GM12865 (cell line): ENCODE measurements at regions not wholly inside any gene's neighbourhood (a gene's known extent, or its start where the extent isn't known, plus 50 kb on each side); places are given as distances from the start of the nearest gene placed in this dataset.

Experiments used
- DNase-seq: peaks from one replicate; pipeline ENCODE4 v3.0.0; 2010; ENCODE audit warnings: low read depth
- H3K4me3 ChIP-seq: 2 replicates; pipeline ENCODE4 v1.5.1; 2011; ENCODE audit warnings: mild to moderate bottlenecking, low read depth, low read length, control low read depth
- TF ChIP-seq, protein P1 (sequence below): IDR thresholded peaks from 2 replicates; pipeline ENCODE4 v1.5.1; 2011; ENCODE audit warnings: low read length, control low read depth, low read depth, inconsistent platforms; ENCODE audit not compliant: insufficient read depth; ENCODE audit errors: missing control alignments

DNA sequence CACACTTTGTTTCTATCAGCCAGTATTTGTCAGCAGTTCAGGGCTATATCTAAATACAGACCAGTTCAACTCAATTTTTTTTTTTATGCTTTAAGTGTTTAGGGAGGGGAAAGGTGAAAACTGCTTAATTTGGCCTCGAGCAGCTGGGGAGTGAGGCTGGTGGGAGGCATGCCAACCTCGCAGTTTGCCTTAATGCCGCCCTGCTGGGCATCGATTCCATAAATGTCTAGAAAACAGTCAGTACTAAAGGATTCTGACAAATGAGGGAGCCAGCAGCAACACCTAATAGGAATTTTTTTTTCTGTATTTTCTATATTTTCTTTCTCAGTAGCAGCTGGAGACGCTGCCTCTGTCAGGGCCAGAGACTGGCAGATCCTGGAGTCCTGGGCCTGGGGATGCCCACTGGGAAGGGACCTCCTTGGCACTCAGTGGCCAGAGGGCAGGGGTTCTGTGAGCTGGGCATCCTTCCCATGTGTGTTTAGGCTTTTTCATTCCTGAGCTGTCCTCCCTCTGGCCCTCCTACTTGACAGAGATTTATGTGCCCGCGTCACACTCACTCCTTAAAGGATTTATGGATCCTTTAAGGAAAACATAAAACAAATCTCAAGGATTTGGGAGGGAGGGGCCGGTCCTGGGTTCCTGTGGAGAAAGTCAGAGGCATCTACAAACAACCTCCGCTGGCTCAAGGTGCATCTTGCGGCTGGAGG lies 117.8 kb downstream of the WNT5A start:
- TF ChIP-seq, protein P1, sequence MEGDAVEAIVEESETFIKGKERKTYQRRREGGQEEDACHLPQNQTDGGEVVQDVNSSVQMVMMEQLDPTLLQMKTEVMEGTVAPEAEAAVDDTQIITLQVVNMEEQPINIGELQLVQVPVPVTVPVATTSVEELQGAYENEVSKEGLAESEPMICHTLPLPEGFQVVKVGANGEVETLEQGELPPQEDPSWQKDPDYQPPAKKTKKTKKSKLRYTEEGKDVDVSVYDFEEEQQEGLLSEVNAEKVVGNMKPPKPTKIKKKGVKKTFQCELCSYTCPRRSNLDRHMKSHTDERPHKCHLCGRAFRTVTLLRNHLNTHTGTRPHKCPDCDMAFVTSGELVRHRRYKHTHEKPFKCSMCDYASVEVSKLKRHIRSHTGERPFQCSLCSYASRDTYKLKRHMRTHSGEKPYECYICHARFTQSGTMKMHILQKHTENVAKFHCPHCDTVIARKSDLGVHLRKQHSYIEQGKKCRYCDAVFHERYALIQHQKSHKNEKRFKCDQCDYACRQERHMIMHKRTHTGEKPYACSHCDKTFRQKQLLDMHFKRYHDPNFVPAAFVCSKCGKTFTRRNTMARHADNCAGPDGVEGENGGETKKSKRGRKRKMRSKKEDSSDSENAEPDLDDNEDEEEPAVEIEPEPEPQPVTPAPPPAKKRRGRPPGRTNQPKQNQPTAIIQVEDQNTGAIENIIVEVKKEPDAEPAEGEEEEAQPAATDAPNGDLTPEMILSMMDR, result no peak
- DNase-seq, result no peak
- no peak overlapping the region for H3K4me3 ChIP-seq

DNA sequence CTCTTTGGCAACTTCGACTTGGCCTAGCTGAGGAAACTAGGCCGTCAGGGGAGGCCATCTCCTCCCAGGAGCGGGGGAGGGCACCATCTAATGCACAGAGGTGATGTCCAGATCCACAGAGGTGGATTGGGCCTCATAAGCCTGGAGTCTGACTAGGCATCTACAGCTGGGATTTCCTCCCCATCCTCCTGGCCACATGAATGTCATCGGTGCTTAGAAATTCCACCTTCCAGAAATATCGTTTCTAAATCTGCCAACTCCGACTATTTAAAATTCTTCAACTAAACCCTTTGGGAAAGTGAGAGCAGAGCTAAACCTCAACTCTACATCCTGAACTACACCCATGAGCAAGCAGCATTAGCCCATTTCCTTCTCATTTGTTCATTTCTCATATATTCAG lies 118.7 kb downstream of the WNT5A start:
- no peak for DNase-seq
- TF ChIP-seq, protein P1, result no peak
- no peak overlapping the region for H3K4me3 ChIP-seq

DNA sequence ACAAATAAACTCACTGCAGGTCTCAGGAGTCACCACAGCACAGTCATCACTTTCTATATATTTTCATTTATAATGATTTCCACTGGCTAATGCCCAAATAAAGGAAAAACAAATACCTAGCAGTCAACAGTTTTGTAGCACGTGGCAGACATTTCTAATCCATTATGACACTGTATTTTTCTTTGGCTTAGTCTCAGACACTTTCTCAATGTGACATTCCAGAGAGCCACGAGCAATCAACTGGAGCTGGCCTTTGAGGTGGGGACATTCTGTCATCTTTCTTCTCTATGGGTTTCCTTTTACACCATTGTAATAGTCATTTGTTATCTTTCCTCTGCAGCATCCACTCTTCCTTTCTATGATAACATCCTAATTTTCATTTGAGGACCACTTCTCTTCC lies 119.7 kb downstream of the WNT5A start:
- TF ChIP-seq, protein P1, result no peak
- no peak overlapping the region for H3K4me3 ChIP-seq
- DNase-seq, result no peak

DNA sequence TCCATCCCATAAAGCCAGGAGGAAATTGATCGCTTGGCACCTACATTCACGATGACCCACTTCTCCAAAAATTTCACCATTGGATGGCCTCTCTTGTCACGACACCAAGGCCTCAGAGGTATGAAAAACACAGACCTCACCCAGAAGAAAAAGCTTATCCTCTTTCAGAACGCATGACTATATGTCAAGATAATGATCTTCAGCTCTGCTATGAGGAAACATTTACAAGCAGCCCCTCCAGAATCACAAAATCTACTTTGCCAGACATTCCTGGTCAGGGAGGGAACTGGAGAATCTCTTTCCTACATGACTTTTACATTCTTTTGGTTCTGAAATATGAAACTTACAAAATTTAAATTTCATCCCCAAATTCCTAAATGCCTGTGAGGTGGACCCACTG lies 122.7 kb downstream of the WNT5A start:
- DNase-seq, result no peak
- TF ChIP-seq, protein P1, result no peak
- no peak overlapping the region for H3K4me3 ChIP-seq

DNA sequence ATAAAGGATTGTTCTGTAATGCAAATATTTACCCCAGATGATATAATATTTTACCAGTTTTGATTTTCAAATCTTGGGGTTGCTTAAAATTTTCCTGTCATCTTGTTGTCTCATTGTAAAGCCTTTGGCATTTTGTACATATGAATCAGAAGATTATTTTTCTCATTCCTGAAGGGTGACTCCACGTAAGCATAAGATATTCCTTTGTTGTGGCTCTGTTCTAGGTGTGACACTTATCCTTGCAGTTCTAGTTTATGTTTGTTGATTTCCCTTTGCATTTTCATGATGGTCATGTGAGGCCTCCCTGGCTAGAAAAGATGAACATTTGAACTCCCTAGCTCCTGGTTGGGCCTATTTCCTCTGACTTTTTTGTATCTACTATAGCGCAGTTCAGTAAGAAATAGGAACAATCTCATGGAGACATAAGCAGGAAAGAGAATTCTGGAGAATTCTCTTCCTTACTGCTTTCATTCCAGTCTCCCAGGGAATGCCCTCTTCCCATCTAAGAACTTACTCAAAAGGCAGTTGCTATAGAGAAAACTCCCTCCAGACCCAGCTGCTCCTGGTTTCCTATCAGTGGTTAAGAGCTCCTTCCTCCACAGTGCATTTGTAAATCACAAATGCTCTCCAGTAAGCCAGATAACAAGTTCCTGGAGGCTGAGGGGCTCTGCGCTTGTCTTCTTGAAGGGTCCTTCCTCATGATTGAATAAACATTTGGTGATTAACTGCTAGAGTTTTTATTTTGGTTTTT lies 124.7 kb downstream of the WNT5A start:
- TF ChIP-seq, protein P1, result no peak
- no peak for DNase-seq
- no peak overlapping the region for H3K4me3 ChIP-seq

DNA sequence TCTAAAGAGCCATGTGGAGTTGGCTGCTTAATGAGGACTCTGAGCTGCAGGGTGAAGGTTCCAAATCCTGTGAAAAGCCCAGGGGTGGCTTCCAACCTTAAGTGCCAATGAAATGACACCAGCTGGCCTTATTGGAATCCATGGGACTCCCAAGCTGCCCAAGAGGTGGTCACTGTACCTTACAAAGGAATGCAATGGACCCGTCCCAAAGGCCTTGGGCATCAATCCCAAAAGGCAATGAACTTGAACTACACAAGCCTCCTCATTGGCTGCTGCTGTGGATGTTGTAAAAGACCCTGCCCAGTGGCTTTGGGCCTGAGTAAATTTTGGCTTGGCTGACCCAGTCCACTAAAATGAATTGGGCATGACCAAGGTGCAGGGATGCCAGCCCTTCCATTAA lies 129.3 kb downstream of the WNT5A start:
- DNase-seq, result no peak
- H3K4me3 ChIP-seq, result no peak overlapping the region

More for the DNA sequence above, 129.3 kb downstream of the WNT5A start:
- TF ChIP-seq, protein P1, result no peak
